ENCODE measurements at regions not wholly inside any gene's neighbourhood (a gene's known extent, or its start where the extent isn't known, plus 50 kb on each side); places are given as distances from the start of the nearest gene placed in this dataset.

DNA sequence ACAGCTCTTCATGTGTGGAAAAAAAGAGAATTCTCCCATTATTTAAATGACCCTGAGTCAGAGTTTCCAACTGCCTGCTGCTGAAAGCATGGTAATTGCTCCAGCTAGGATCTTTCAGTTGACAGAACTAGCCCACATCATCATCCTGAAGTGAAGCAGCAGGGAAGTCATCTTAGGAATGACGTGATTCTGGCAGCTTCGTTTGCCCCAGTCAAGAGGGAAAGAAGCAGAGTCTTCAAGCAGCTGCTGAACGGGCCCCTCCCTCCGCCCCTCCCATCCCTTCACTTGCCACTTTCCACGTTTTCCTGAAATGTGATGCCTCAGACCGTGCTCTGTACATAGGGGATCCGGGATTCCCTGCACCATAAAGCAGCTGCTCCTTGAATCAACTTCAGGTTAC is 455.0 kb upstream of the TMEM132C start:
- intact Hi-C loops (cut with DNase I): no loop called here
- Histone ChIP-seq H3K27ac (no peak overlapping the region), H3K4me1 (replicated peaks) (no peaks in the 10 kb centered on the region), H3K27me3 (replicated peaks; ENCODE audit: insufficient read depth) (no peaks in the 10 kb centered on the region), H3K9me3 (no peaks in the 10 kb centered on the region), H3K36me3 (no peaks in the 10 kb centered on the region), H3K4me3 (no peak overlapping the region)
- TF ChIP-seq, protein P1, sequence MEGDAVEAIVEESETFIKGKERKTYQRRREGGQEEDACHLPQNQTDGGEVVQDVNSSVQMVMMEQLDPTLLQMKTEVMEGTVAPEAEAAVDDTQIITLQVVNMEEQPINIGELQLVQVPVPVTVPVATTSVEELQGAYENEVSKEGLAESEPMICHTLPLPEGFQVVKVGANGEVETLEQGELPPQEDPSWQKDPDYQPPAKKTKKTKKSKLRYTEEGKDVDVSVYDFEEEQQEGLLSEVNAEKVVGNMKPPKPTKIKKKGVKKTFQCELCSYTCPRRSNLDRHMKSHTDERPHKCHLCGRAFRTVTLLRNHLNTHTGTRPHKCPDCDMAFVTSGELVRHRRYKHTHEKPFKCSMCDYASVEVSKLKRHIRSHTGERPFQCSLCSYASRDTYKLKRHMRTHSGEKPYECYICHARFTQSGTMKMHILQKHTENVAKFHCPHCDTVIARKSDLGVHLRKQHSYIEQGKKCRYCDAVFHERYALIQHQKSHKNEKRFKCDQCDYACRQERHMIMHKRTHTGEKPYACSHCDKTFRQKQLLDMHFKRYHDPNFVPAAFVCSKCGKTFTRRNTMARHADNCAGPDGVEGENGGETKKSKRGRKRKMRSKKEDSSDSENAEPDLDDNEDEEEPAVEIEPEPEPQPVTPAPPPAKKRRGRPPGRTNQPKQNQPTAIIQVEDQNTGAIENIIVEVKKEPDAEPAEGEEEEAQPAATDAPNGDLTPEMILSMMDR (IDR thresholded peaks at IDR 0.05): no peak
- TF ChIP-seq POLR2AphosphoS5 (IDR thresholded peaks at IDR 0.05): no peak
- TF ChIP-seq POLR2A (IDR thresholded peaks at IDR 0.05): no peak
- no peak for DNase-seq (ENCODE audit: low spot score)
- 4% methylated on average over 7 of the region's 7 CpGs for WGBS

DNA sequence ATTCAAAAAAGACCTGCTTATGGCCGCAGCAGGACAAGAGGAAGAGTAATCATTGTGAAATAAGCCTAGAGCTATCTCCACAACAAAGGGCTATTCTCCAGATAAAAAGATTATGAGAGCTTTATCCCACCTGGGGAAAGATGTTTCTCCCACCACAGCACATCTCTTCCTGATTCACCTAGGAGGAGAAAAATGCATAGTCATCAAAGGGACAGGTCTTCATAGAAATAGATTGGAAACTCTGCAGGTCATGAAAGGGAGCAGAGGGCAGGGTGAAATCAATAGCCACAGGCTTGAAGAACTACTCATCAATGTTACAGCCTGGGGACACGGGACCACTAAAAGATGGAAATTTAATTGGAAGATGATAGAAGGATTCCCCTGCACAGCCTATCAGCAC is 453.8 kb upstream of the TMEM132C start:
- H3K4me3 ChIP-seq: no peak overlapping the region
- H3K27ac ChIP-seq: no peak overlapping the region
- H3K27me3 ChIP-seq (replicated peaks; ENCODE audit: insufficient read depth): no peaks in the 10 kb centered on the region
- H3K36me3 ChIP-seq: no peaks in the 10 kb centered on the region
- intact Hi-C loops (cut with DNase I): no loop called here
- H3K4me1 ChIP-seq (replicated peaks): no peaks in the 10 kb centered on the region
- TF ChIP-seq POLR2AphosphoS5 (IDR thresholded peaks at IDR 0.05) (no peak), POLR2A (IDR thresholded peaks at IDR 0.05) (no peak)
- TF ChIP-seq, protein P1 (IDR thresholded peaks at IDR 0.05): no peak
- no peak for DNase-seq (ENCODE audit: low spot score)
- 74% methylated on average over 2 of the region's 2 CpGs for WGBS
- no peaks in the 10 kb centered on the region for H3K9me3 ChIP-seq

DNA sequence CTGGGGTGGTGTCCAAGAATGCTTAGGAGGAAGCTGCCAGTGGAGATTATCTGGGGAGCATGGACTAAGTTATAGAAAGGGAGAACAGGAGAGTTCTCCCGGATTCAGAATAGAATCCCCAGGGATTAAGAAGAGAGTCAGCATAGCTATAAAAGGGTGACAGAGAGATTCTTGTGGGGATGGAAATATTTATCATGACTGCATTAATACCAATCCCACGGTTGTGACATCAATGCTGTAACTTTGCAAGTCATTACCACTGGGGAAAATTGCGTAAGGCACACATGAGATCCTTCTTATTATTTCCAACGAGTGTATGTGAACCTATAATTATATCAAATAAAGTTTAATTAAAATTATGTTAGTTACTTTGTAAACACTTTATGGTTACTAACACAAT is 447.9 kb upstream of the TMEM132C start:
- no peaks in the 10 kb centered on the region for H3K36me3 ChIP-seq

DNA sequence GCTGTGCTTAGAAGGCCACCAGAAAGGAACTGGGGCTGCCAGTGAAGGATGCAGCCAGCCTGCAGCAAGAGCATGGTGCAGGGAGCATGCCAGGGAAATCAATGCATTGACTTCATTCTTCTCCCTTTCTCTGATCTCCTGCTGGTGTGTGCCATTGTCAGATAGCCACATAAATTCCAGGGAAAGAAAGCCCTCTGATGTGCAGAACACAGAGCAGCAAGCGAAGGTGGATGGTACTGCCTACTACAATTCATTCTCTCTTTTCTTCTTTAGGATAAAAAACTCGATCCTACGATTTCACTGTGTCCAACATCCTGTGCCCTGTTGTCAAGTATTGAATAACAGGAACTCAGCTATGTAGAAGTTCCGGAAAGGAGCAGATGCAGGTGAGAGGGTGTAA is 446.7 kb upstream of the TMEM132C start:
- intact Hi-C loops (cut with DNase I): no loop called here
- Histone ChIP-seq H3K4me1 (replicated peaks) (no peaks in the 10 kb centered on the region), H3K4me3 (no peak overlapping the region), H3K27me3 (replicated peaks; ENCODE audit: insufficient read depth) (no peaks in the 10 kb centered on the region), H3K9me3 (no peaks in the 10 kb centered on the region), H3K27ac (no peak overlapping the region), H3K36me3 (no peaks in the 10 kb centered on the region)
- no peak for DNase-seq (ENCODE audit: low spot score)
- WGBS: 80% methylated on average over 4 of the region's 4 CpGs
- TF ChIP-seq, protein P1 (IDR thresholded peaks at IDR 0.05): no peak
- TF ChIP-seq POLR2AphosphoS5 (IDR thresholded peaks at IDR 0.05): no peak
- TF ChIP-seq POLR2A (IDR thresholded peaks at IDR 0.05): no peak

More for the DNA sequence above, 447.9 kb upstream of the TMEM132C start:
- 92% methylated on average over 4 of the region's 4 CpGs for WGBS
- no peak for DNase-seq (ENCODE audit: low spot score)
- intact Hi-C loops (cut with DNase I): no loop called here
- Histone ChIP-seq H3K4me1 (replicated peaks) (no peaks in the 10 kb centered on the region), H3K9me3 (no peaks in the 10 kb centered on the region), H3K4me3 (no peak overlapping the region), H3K27ac (no peak overlapping the region), H3K27me3 (replicated peaks; ENCODE audit: insufficient read depth) (no peaks in the 10 kb centered on the region)
- TF ChIP-seq, protein P1 (IDR thresholded peaks at IDR 0.05): no peak
- no peak for TF ChIP-seq POLR2AphosphoS5 (IDR thresholded peaks at IDR 0.05)

DNA sequence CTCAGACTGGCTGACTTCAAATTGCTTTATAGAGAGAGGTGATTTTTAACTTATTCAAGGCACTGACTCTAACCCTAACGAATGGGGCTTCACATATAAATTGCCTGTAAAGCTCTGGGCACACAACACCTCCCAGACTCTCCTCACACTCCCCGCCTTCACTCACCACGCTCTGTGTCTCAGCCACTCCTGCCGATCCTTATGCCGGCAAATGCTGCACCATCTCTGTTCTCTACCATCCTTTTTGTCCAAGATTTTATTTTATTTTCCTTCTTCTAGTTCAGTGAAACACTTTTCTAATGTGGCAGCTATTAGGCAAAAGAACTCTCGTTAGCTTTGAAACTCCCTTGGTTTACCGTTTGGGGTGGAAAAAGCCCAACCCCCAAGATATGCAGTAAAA is 446.1 kb upstream of the TMEM132C start:
- no peaks in the 10 kb centered on the region for H3K9me3 ChIP-seq
- intact Hi-C loops (cut with DNase I): no loop called here
- no peak overlapping the region for H3K27ac ChIP-seq
- no peaks in the 10 kb centered on the region for H3K36me3 ChIP-seq
- no peaks in the 10 kb centered on the region for H3K4me1 ChIP-seq (replicated peaks)
- H3K4me3 ChIP-seq: no peak overlapping the region
- WGBS: 81% methylated on average over 7 of the region's 7 CpGs
- no peak for DNase-seq (ENCODE audit: low spot score)
- H3K27me3 ChIP-seq (replicated peaks; ENCODE audit: insufficient read depth): no peaks in the 10 kb centered on the region
- TF ChIP-seq, protein P1 (IDR thresholded peaks at IDR 0.05): no peak
- no peak for TF ChIP-seq POLR2A (IDR thresholded peaks at IDR 0.05)
- TF ChIP-seq POLR2AphosphoS5 (IDR thresholded peaks at IDR 0.05): no peak

Measured in prostate gland (tissue), 2 donors.